T-helper 1 cell (primary cell): ENCODE measurements at regions not wholly inside any gene's neighbourhood (a gene's known extent, or its start where the extent isn't known, plus 50 kb on each side); places are given as distances from the start of the nearest gene placed in this dataset.
"Not testable (repeated sequence)": the region's sequence is repeated elsewhere in the genome, so short reads cannot be mapped to it uniquely, and the experiment has no call there.

Source experiments
- DNase-seq, 5 donors: peaks; one replicate each; pipeline ENCODE4 v3.0.0-alpha.2; 2012 to 2020

DNA sequence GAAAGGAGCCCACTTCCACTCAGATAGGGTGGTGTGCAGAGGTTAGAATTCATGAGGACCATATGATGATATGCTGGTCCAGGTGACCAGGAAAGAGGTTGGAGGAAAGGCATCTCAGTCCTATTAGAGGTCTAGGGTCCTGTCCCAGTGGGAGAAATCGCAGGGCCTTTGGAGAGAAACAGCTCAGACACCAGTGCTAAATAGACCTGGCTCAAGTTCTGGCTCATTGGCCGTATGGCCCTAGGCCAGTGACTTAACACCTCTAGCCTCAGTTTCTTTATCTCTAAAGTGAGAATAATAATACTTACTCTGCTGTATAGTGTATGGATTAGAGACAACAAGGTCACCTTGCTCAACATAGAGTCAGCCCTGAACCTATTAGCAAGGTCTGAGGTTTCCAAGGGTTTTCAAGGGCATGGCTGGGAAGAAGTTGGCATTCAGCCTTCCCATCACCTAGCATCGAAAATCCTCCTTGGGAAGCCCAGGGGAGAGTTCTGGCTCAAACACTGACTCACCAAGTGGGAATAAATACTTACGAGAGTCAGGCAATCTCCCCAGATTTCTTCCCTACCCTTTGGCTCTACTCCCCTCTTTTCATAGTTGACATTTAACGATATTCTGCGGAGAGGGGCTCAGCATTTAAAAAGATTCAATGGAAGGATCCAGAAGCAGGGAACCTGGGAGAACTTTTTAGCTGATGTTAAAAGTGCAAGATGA is 473.1 kb upstream of the PODXL start:
- DNase-seq = no peak

DNA sequence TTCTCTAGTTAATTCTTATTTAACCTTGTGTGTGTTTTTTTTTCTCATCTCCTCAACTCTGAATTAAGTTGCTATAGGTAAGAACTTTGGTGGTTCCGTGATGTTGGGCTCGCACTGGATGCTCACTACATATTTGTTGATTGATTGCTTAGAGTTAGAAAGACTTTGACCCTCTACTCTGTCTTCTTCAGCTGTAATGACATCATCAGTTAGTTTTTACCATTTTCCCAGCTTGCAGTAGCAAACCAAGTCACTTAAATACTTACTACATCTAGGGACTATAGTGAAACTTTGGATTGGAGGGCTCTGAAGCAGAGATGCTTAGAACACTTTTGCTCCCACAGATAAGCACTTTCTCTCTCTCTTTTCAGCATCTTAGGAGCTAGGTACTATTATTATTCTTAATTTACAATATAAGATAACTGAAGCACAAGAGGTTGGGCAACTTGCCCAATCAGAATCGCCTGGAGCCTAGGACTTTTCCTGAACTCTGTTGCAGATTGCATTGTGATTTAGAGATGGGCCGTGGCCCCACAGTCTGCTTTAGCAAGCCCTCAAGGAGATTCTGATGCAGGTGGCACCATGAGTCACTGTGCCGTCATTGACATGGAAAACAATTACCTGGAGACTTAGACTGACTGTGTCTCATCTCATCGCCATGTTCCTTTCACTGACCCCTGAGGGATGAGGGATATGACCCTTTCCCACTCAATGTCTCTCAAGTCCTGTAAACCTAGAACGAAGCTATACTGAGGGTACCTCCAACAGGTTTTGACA is 471.9 kb upstream of the PODXL start:
- DNase-seq = no peak

DNA sequence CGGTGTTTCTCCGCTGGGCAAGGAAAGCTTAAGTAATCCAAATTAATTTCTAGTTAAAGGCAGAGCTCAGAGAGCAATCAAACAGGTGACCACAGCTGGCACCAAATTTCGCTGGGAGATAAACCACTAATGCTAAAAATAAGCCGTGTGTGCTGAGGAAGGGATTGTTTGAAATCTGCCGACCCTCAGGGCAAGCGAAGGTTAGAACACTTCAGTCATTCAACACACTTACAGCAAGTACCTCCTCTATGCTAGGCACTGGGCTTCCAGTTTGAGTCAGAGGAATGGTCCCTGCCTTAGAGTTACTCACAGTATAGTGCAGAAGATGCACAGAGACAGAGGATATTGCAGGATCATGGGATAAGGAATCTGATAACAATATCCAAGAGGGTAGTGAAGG is 467.9 kb upstream of the PODXL start:
- DNase-seq = no peak

DNA sequence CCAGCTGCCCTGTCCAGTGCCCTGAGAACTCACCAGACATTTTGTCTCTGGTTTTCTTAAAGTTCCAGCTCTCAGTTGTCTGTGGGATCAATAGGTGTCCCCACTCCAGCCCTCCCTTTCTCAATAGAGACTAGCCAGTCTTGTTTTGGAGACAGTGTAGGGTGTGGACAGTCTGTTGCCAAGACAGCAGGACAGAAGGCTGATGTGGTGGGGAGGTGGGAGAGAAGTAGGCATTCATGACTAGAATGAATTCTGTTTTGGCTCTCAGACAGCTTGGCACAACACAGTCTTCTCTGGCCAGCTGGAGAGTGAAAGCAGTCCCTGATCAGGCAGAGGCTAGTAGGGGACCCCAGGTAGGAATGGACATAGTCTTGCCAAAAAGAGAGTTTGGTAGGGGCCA is 467.0 kb upstream of the PODXL start:
- no peak for DNase-seq

DNA sequence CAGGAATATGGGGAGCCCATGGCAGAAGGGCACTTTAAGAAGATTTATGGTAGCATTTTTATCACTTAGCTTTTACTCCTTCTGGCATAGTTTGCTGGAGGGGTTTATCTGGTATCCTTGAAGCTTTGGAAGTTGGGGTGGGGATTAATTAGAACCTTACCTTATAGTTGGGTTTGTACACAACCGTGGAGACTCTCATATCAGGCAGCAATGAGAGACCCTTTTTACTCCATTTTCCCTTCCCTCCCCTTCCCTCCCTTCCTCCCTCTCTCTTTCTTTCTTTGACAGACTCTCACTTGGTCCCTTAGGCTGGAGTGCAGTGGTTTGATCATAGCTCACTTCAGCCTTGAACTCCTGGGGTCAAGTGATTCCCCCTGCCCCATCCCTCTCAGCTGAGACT is 465.8 kb upstream of the PODXL start:
- DNase-seq = no peak

DNA sequence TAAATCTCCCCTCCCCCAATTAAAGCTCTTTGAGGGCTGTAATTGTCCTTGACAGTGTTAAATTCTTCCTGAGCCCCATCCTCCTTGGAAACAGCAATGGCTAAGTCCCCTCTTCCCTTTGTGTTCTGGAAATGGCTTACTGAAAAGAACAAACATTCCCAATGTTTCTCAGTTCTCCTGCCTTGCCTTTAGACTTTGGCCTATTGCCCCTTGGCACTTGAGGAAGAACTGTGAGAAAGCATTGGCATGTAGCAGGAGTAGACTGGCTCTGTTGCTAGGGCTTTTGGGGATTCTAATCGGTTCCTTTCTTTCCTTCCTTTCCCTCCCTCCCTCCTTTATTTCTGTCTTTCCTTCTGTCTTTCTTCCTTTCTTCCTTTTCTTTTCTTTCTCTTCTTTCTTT is 463.3 kb upstream of the PODXL start:
- no peak for DNase-seq

DNA sequence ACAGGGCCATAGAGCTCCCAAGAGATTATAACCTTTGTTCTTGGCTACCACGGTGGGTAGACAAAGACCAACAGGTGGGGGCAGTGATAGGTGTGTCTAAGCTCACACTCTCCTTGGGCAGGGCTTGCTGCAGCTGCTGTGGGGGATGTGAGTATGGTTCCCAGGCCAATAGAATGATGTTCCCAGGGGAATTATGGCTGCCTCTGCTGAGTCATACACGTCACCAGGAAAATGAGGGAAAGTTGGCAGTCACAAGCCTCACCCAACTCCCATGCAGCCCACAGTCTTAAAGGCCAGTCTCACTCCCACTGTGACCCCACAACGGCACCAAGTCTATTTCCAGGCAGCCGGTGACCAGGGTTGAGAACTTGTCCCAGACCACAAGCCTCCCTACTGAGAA is 453.4 kb upstream of the PODXL start:
- DNase-seq = no peak

DNA sequence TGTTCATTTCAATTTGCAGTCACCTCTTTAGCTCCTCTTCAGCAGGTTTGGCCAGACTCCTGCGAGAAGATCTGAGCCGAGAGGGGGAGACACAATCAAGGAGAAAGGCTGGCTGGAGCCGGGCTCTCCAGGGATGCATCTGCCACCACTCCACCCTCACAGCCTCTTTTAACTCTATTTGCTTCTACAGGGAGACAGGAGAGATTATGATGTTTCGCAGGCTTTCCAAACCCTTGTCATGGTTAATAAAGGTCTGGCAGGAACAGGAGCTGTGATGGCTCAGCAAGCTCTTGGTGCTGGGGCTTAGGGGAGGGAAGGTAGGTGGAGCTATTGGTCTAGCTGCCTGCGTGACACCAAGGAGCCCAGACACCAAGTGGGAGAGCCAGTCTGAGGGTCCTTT is 448.1 kb upstream of the PODXL start:
- DNase-seq = no peak

DNA sequence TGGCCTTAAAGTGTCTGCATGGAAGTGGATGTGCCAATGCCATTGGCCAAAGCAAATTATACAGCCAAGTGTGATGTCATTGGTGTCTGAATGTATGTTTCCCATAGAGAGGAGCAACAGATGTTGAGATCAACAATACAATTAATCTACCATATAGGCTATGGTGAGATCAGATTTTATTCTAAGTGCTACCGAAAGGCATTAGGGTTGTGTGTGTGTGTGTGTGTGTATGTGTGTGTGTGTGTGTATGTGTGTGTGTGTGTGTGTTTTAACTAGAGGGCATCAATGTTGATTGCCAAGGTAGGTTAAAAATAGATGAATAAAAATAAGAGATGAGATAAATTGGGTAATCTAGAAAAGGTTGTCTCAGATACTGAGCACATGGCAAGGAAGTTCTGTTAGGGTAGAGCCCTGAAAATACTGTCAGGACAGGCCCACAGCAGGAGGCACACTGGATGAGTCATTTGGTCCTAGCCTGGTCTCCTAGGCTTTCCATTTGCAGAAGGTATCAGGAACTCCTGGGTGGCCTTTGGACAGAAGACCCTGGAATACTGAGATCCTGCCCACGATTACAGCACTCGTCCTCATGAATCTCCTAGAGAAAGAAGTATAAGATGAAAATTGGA is 446.0 kb upstream of the PODXL start:
- DNase-seq = no peak

DNA sequence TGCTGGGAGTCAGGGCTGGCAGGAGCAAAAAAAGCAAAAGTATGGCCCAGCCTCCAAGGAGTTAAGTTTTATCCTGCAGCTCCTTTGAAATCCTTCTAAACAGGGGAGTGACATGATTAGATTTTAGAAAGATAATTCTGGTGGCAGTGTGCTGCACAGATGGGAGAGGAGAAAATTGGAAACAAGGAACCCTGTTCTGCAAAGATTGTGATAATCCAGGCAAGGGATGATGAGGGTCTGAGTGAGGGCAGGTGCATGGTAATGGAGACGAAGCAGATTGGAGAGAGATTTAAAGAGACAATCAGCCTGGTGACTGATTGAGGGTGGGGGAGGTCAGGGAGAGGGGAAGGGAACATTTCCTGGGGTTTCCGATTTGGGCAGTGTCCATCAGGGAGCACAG is 444.7 kb upstream of the PODXL start:
- no peak for DNase-seq

DNA sequence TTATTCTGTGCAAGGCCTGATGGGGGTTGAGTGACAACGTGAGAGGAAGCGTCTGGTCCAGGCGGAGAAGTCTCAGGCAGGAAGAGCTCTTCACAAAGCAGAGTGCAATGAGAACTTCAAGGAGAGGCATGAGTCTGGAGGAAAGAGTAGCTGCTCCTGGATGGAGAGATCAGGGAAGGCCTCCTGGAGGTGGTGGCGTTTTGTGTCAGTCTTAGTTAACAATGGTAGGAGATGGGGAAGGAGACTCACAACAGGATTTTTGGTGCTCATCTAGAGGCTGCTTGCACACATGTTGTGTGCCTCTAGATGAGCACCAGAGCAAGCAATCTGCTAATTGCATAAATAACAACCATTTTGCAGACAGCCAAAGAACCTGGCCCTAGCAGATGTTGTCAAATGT is 442.8 kb upstream of the PODXL start:
- no peak for DNase-seq

DNA sequence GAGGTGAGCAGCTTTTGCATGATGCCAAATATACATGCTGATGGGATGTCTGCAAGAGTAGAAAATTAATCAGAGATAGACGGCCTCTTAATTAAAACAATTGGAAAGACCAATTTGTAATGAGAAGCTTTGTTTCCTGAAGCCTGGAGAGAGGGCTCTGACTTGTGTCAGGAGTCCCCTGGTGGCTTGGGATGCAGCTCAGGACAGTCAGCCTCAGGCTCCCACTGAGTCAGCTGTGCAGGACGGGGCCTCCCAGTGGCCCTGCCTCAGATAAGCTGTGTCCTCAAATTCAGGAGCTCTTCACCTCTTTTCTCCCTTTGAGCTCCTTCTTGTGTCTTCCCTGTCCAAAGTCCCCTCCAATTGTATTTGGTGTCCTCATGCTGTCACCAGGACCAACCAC is 438.9 kb upstream of the PODXL start:
- DNase-seq = no peak

DNA sequence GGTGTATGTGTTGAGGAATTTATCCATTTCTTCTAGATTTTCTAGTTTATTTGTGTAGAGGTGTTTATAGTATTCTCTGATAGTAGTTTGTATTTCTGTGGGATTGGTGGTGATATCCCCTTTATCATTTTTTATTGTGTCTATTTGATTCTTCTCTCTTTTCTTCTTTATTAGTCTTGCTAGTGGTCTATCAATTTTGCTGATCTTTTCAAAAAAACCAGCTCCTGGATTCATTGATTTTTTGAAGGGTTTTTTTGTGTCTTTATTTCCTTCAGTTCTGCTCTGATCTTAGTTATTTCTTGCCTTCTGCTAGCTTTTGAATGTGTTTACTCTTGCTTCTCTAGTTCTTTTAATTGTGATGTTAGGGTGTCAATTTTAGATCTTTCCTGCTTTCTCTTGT is 424.6 kb upstream of the PODXL start:
- not testable (repeated sequence) for DNase-seq

DNA sequence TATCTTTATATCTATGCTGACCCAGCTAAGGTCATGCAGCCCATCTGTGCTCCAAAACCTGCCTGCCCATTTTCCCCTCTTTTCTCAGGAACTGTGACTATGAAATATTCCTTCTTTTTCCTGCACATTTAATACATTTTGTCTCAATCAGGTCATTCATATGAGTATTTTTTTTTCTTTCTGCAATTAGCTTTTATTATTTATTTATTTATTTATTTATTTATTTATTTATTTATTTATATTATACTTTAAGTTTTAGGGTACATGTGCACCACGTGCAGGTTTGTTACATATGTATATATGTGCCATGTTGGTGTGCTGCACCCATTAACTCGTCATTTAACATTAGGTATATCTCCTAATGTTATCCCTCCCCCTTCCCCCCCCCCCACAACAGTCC is 421.7 kb upstream of the PODXL start:
- DNase-seq = not testable (repeated sequence)

DNA sequence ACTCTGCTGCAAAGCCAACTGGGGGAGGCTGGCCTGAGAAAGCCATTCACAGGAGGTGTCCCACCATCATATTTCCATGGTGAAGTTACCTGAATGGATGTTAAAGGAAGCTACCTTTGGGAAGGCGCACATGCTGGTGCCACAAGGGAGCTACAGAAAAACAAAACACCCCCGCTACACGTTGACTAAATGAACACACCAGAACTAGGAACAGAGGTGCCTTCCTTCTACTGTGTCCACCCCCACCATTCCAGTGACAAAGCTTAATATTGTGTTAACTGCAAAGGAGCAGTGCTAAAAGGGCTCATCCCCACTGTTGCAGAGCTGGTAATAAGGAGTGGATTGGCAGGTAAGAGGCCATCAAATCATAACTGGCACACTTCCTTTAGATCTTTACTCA is 420.0 kb upstream of the PODXL start:
- DNase-seq = no peak

DNA sequence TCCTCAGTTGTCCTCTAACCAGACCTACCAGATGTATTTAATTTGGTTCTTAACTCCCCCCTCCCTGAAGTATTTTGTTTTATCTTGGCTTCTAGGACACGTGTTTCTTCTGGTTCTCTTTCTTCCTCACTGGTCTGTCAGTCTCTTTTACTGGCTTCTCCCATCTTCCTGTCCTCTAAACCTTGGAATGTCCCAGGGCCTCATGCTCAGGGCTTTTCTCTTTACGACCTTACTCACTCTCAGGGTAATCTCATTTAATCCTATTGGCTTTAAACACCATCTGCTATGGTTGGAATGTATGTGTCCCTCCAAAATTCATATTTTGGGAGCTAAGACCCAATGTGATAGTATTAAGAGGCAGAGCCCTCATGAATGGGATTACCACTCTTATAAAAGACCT is 418.2 kb upstream of the PODXL start:
- DNase-seq = no peak

DNA sequence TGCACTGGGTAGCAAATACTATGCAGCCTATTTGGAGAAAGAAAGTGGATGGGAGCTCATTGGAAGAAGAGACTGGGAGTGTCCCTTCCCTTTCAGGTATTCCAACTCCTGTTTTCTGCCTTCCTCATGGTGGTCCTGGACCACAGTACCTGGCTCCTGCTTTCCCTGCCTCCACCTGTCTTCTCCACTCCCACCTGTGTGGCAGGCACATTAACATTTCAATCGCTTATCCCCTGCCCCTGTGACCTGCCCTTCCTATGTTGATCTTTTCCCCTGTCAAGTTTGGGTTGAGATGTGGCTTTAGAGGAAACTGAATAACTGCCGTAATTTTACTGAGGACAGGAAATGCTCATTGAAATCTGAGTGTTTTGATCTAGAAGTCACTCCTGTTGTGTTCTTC is 415.8 kb upstream of the PODXL start:
- DNase-seq = no peak

DNA sequence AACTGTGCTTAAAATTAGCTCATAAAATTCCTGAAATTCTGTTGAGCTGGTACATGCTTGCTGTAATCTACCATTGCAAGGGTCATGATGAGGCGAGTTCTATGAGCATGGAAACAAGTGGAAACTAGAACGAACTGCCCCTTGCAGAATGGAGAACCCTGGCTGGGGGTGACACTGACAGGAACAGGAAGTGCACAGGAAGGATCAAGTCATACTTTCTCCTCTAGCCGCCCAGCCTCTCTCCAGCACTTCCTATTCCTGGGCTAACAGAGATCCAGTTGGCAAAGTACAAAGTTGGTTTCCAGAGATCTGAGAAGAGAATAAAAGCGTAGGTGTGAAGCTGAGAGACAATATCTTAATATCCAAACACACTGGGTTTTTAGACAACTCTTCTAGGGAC is 414.2 kb upstream of the PODXL start:
- no peak for DNase-seq

DNA sequence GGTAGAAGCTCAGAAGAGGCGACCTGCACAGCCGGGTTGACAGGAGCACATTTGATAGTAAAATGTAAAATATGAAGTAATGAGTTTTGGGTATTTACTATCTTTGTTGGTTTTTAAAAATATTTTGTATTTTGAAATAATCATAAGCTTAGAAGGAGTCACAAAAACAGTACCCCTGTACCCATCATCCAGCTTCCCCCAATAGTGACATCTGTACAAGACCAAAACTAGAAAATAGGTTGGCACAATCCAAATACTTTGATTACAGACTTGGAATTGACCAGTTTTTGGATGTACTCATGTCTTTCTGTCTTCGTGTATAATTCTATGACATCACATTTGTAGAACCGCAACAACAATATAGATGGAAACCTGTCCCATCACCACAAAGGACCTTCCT is 413.1 kb upstream of the PODXL start:
- no peak for DNase-seq

DNA sequence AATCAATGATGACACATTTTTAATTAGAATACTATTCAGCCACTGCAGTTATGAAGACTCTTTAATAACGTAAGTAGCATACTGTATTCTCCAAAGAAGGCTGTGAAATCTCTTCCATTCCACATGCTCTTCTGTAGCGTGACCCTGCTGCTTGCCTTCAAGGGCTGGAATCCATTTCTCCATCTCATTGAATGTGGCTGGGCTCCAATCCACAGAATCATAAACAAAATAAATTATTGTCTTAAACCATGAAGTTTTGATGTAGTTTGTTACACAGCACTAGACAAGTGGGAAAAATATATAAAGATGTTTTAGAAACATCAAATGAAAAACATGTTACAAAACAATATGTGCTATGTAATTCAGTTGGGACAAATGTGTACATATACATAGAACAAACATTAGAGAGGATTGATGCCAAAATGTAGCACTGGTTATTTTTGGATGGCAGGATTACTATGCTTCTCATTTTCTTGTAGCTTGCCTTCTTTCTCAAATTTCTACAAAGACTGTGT is 410.8 kb upstream of the PODXL start:
- no peak for DNase-seq

DNA sequence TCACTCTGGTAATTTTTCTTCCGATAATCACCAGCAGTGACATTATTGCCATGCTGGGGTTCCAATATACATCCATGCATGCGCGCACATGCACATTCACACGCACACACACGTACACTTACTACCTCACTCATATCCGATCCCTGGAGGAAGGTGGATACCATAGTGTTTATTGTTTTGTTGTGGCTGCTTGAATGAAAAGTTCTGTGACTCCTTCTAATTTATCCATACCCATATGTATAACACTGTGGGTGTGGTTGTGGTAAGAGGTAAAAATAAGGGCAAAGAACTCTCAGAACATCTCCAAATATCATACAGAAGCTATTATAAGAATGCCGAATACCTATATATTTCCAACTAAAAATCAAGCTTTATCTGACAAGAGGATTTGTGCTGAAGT is 407.8 kb upstream of the PODXL start:
- no peak for DNase-seq

DNA sequence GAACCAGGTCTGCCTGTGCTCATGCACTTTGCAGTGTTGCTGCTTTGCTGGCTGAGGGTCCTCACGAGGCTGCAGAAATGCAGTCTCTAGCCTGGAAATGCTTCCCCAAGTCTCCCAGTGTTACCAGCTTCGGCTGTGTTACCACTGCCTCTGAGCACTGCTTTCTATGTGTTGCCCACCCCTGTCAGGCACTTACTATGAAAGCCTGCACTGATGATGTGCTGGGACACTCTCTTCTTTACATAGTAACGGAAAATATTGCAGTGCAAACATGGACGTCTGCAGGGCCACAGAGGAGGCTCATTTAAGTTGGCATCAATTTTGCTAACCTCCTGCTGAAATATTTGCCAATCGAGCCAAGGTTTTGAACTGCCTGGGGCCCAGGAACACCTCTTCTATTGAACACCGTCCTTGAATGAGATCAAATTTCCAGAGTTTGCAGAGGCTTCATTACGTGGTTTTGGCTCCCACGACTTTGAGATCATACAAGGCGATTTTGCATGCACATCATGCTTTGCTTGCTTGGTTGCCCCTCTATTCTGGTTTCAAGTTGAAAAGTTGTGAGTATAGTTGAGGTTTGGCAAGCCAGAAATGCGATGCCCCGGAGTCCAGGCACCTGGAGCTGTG is 404.7 kb upstream of the PODXL start:
- no peak for DNase-seq

DNA sequence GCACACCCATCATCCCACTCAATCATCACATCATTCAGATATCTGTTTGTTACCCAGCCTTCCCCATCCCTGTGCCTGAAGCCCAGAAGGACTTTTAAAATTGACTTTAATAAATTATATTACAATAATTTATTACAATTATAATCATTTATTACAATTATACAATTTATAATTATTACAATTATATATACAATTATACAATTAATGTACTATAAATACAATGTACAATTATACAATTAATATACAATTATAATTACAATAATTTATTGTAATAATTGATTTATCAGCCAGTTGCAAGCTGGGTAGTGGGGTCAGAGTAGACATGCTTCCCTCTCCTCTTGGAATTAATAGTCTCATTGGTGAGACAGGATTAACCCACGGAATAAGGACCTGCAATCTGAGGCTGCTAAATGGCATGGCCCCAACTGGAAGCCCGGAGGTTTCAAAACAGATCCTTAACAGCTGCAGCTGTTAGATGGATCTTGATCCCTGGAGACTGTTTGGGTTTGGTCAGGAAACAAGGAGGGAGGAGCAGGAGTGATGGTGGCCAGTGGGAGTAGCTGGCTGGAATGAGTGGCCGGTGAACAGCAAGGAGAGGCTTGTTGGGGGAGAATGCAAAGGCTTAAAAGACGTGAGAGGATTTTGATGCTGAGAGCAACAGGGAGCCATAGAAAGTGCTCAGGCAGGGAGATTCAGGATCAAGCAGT is 402.8 kb upstream of the PODXL start:
- DNase-seq = no peak
